ENCODE measurements at regions not wholly inside any gene's neighbourhood (a gene's known extent, or its start where the extent isn't known, plus 50 kb on each side); places are given as distances from the start of the nearest gene placed in this dataset.

- H3K9ac ChIP-seq (ENCODE audit: low read depth, low read length), result no peak overlapping the region
- H3K9me3 ChIP-seq (replicated peaks; ENCODE audit: low read length), result no peaks in the 10 kb centered on the region
- no peak overlapping the region for H3K4me2 ChIP-seq (ENCODE audit: low read length)
- H3K27me3 ChIP-seq (ENCODE audit: control insufficient read depth, insufficient read depth, low read length), result no peaks in the 10 kb centered on the region
- no peaks in the 10 kb centered on the region for H3K36me3 ChIP-seq (ENCODE audit: insufficient read depth, low read length)
- H3K4me1 ChIP-seq (ENCODE audit: control insufficient read depth, insufficient read depth, low read length), result no peaks in the 10 kb centered on the region
- no peak overlapping the region for H3K4me3 ChIP-seq (ENCODE audit: low read length)
Measured at GRCh38 chr3:18825665-18826064, 322.6 kb upstream of the KCNH8 start.

GRCh38 chr3:18813300-18813699 lies 335.0 kb upstream of the KCNH8 start:
- Histone ChIP-seq H3K4me2 (ENCODE audit: low read length) (no peak overlapping the region), H3K27me3 (ENCODE audit: control insufficient read depth, insufficient read depth, low read length) (no peaks in the 10 kb centered on the region), H3K36me3 (ENCODE audit: insufficient read depth, low read length) (no peaks in the 10 kb centered on the region), H3K9ac (ENCODE audit: low read depth, low read length) (no peak overlapping the region), H3K9me3 (replicated peaks; ENCODE audit: low read length) (no peaks in the 10 kb centered on the region), H3K4me1 (ENCODE audit: control insufficient read depth, insufficient read depth, low read length) (peaks cover 27% of the 10 kb centered on the region), H3K4me3 (ENCODE audit: low read length) (no peak overlapping the region)

- Histone ChIP-seq H3K36me3 (ENCODE audit: insufficient read depth, low read length) (no peaks in the 10 kb centered on the region), H3K27me3 (ENCODE audit: control insufficient read depth, insufficient read depth, low read length) (no peaks in the 10 kb centered on the region), H3K4me1 (ENCODE audit: control insufficient read depth, insufficient read depth, low read length) (peaks cover 35% of the 10 kb centered on the region), H3K4me2 (ENCODE audit: low read length) (no peak overlapping the region), H3K9ac (ENCODE audit: low read depth, low read length) (no peak overlapping the region), H3K4me3 (ENCODE audit: low read length) (no peak overlapping the region), H3K9me3 (replicated peaks; ENCODE audit: low read length) (no peaks in the 10 kb centered on the region)
Measured at GRCh38 chr3:18812316-18812715, 336.0 kb upstream of the KCNH8 start.

- peaks cover 47% of the 10 kb centered on the region for H3K4me1 ChIP-seq (ENCODE audit: control insufficient read depth, insufficient read depth, low read length)
- no peaks in the 10 kb centered on the region for H3K27me3 ChIP-seq (ENCODE audit: control insufficient read depth, insufficient read depth, low read length)
- no peaks in the 10 kb centered on the region for H3K36me3 ChIP-seq (ENCODE audit: insufficient read depth, low read length)
- no peaks in the 10 kb centered on the region for H3K9me3 ChIP-seq (replicated peaks; ENCODE audit: low read length)
- H3K9ac ChIP-seq (ENCODE audit: low read depth, low read length), result no peak overlapping the region
- no peak overlapping the region for H3K4me3 ChIP-seq (ENCODE audit: low read length)
- H3K4me2 ChIP-seq (ENCODE audit: low read length), result no peak overlapping the region
Measured at GRCh38 chr3:18810306-18810661, 338.0 kb upstream of the KCNH8 start.

GRCh38 chr3:18809640-18810305 lies 338.5 kb upstream of the KCNH8 start:
- Histone ChIP-seq H3K4me3 (ENCODE audit: low read length) (no peak overlapping the region), H3K4me1 (ENCODE audit: control insufficient read depth, insufficient read depth, low read length) (peaks cover 47% of the 10 kb centered on the region), H3K9ac (ENCODE audit: low read depth, low read length) (no peak overlapping the region), H3K36me3 (ENCODE audit: insufficient read depth, low read length) (no peaks in the 10 kb centered on the region), H3K9me3 (replicated peaks; ENCODE audit: low read length) (no peaks in the 10 kb centered on the region), H3K4me2 (ENCODE audit: low read length) (no peak overlapping the region), H3K27me3 (ENCODE audit: control insufficient read depth, insufficient read depth, low read length) (no peaks in the 10 kb centered on the region)

GRCh38 chr3:18808429-18808828 lies 339.9 kb upstream of the KCNH8 start:
- Histone ChIP-seq H3K9ac (ENCODE audit: low read depth, low read length) (no peak overlapping the region), H3K27me3 (ENCODE audit: control insufficient read depth, insufficient read depth, low read length) (no peaks in the 10 kb centered on the region), H3K4me2 (ENCODE audit: low read length) (no peak overlapping the region), H3K36me3 (ENCODE audit: insufficient read depth, low read length) (no peaks in the 10 kb centered on the region), H3K4me1 (ENCODE audit: control insufficient read depth, insufficient read depth, low read length) (peaks cover 47% of the 10 kb centered on the region), H3K4me3 (ENCODE audit: low read length) (no peak overlapping the region), H3K9me3 (replicated peaks; ENCODE audit: low read length) (no peaks in the 10 kb centered on the region)

GRCh38 chr3:18807593-18807992 lies 340.7 kb upstream of the KCNH8 start:
- no peak overlapping the region for H3K4me2 ChIP-seq (ENCODE audit: low read length)
- peaks cover 44% of the 10 kb centered on the region for H3K4me1 ChIP-seq (ENCODE audit: control insufficient read depth, insufficient read depth, low read length)
- H3K36me3 ChIP-seq (ENCODE audit: insufficient read depth, low read length), result no peaks in the 10 kb centered on the region
- no peaks in the 10 kb centered on the region for H3K9me3 ChIP-seq (replicated peaks; ENCODE audit: low read length)
- no peaks in the 10 kb centered on the region for H3K27me3 ChIP-seq (ENCODE audit: control insufficient read depth, insufficient read depth, low read length)
- no peak overlapping the region for H3K9ac ChIP-seq (ENCODE audit: low read depth, low read length)
- no peak overlapping the region for H3K4me3 ChIP-seq (ENCODE audit: low read length)

- Histone ChIP-seq H3K27me3 (ENCODE audit: control insufficient read depth, insufficient read depth, low read length) (no peaks in the 10 kb centered on the region), H3K9ac (ENCODE audit: low read depth, low read length) (no peak overlapping the region), H3K36me3 (ENCODE audit: insufficient read depth, low read length) (no peaks in the 10 kb centered on the region), H3K4me3 (ENCODE audit: low read length) (no peak overlapping the region), H3K4me2 (ENCODE audit: low read length) (no peak overlapping the region), H3K4me1 (ENCODE audit: control insufficient read depth, insufficient read depth, low read length) (peaks cover 41% of the 10 kb centered on the region), H3K9me3 (replicated peaks; ENCODE audit: low read length) (no peaks in the 10 kb centered on the region)
Measured at GRCh38 chr3:18806633-18807032, 341.7 kb upstream of the KCNH8 start.

- H3K36me3 ChIP-seq (ENCODE audit: insufficient read depth, low read length), result no peaks in the 10 kb centered on the region
- H3K4me3 ChIP-seq (ENCODE audit: low read length), result no peak overlapping the region
- H3K9ac ChIP-seq (ENCODE audit: low read depth, low read length), result no peak overlapping the region
- no peaks in the 10 kb centered on the region for H3K27me3 ChIP-seq (ENCODE audit: control insufficient read depth, insufficient read depth, low read length)
- H3K4me2 ChIP-seq (ENCODE audit: low read length), result no peak overlapping the region
- H3K4me1 ChIP-seq (ENCODE audit: control insufficient read depth, insufficient read depth, low read length), result no peaks in the 10 kb centered on the region
- no peaks in the 10 kb centered on the region for H3K9me3 ChIP-seq (replicated peaks; ENCODE audit: low read length)
Measured at GRCh38 chr3:18797378-18797777, 350.9 kb upstream of the KCNH8 start.

GRCh38 chr3:18795078-18795477 lies 353.2 kb upstream of the KCNH8 start:
- Histone ChIP-seq H3K36me3 (ENCODE audit: insufficient read depth, low read length) (no peaks in the 10 kb centered on the region), H3K27me3 (ENCODE audit: control insufficient read depth, insufficient read depth, low read length) (no peaks in the 10 kb centered on the region), H3K4me1 (ENCODE audit: control insufficient read depth, insufficient read depth, low read length) (no peaks in the 10 kb centered on the region), H3K9ac (ENCODE audit: low read depth, low read length) (no peak overlapping the region), H3K9me3 (replicated peaks; ENCODE audit: low read length) (no peaks in the 10 kb centered on the region), H3K4me2 (ENCODE audit: low read length) (no peak overlapping the region), H3K4me3 (ENCODE audit: low read length) (no peak overlapping the region)

- Histone ChIP-seq H3K27me3 (ENCODE audit: control insufficient read depth, insufficient read depth, low read length) (no peaks in the 10 kb centered on the region), H3K36me3 (ENCODE audit: insufficient read depth, low read length) (no peaks in the 10 kb centered on the region), H3K4me3 (ENCODE audit: low read length) (no peak overlapping the region), H3K4me1 (ENCODE audit: control insufficient read depth, insufficient read depth, low read length) (no peaks in the 10 kb centered on the region), H3K9me3 (replicated peaks; ENCODE audit: low read length) (no peaks in the 10 kb centered on the region), H3K9ac (ENCODE audit: low read depth, low read length) (no peak overlapping the region), H3K4me2 (ENCODE audit: low read length) (no peak overlapping the region)
Measured at GRCh38 chr3:18791752-18792151, 356.6 kb upstream of the KCNH8 start.

- no peaks in the 10 kb centered on the region for H3K4me1 ChIP-seq (ENCODE audit: control insufficient read depth, insufficient read depth, low read length)
- no peak overlapping the region for H3K4me3 ChIP-seq (ENCODE audit: low read length)
- H3K36me3 ChIP-seq (ENCODE audit: insufficient read depth, low read length), result no peaks in the 10 kb centered on the region
- no peaks in the 10 kb centered on the region for H3K9me3 ChIP-seq (replicated peaks; ENCODE audit: low read length)
- H3K9ac ChIP-seq (ENCODE audit: low read depth, low read length), result no peak overlapping the region
- no peak overlapping the region for H3K4me2 ChIP-seq (ENCODE audit: low read length)
- no peaks in the 10 kb centered on the region for H3K27me3 ChIP-seq (ENCODE audit: control insufficient read depth, insufficient read depth, low read length)
Measured at GRCh38 chr3:18791182-18791581, 357.1 kb upstream of the KCNH8 start.

Data from skeletal muscle satellite cell (primary cell).